OCI-LY7 (cell line): ENCODE measurements at regions not wholly inside any gene's neighbourhood (a gene's known extent, or its start where the extent isn't known, plus 50 kb on each side); places are given as distances from the start of the nearest gene placed in this dataset.

Experiments used
- CTCF ChIP-seq: fragments of 200-600 bp; sonication (generic); conservative IDR thresholded peaks from 2 replicates; pipeline ENCODE4 v1.5.1; 2014; ENCODE audit warnings: mild to moderate bottlenecking, antibody characterized with exemption, low read length, moderate library complexity, mixed read lengths
- EZH2phosphoT487 ChIP-seq: fragments of 200-600 bp; sonication (generic); IDR thresholded peaks from 2 replicates; pipeline ENCODE4 v1.6.1; 2018; ENCODE audit warnings: low read depth, borderline replicate concordance, mild to moderate bottlenecking, mixed run types, antibody characterized with exemption, low read length, moderate library complexity, mixed read lengths

DNA sequence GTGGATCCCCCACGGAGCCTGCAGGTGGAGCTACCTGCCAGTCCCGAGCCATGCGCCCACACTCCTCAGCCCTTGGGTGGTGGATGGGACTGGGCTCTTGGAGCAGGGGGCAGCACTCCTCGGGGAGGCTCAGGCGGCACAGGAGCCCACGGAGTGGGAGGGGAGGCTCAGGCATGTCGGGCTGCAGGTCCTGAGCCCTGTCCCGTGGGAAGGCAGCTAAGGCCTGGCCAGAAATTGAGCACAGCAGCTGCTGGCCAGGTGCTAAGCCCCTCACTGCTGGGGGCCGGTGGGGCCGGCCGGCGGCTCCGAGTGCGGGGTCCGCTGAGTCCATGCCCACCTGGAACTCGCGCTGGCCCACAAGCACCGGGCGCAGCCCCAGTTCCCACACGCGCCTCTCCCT lies 91.7 kb upstream of the ACVR1 start:
- TF ChIP-seq CTCF = no peak
- TF ChIP-seq EZH2phosphoT487 = no peak
